Type B pancreatic cell (in vitro differentiated cells): ENCODE measurements at regions not wholly inside any gene's neighbourhood (a gene's known extent, or its start where the extent isn't known, plus 50 kb on each side); places are given as distances from the start of the nearest gene placed in this dataset.
A peak's percentile ranks its signal among the peaks of the same experiment; 100 is the strongest.

Experiments
- DNase-seq: peaks from one replicate; pipeline ENCODE4 v3.0.0; 2021; ENCODE audit warnings: mixed read lengths; ENCODE audit not compliant: unreplicated experiment; ENCODE audit errors: extremely low spot score
- H3K27ac Mint-ChIP-seq: 2 replicates; pipeline ENCODE4 v1.8.0; 2021; ENCODE audit warnings: mild to moderate bottlenecking, mixed read lengths
- H3K27me3 Mint-ChIP-seq: 2 replicates; pipeline ENCODE4 v1.8.0; 2021; ENCODE audit warnings: mixed read lengths
- H3K36me3 Mint-ChIP-seq: 2 replicates; pipeline ENCODE4 v1.8.0; 2021; ENCODE audit warnings: mixed read lengths
- H3K4me1 Mint-ChIP-seq: one replicate; pipeline ENCODE4 v1.8.0; 2021; ENCODE audit warnings: mixed read lengths; ENCODE audit not compliant: unreplicated experiment
- H3K4me3 Mint-ChIP-seq: 2 replicates; pipeline ENCODE4 v1.8.0; 2021; ENCODE audit warnings: mild to moderate bottlenecking, mixed read lengths
- H3K9me3 Mint-ChIP-seq: 2 replicates; pipeline ENCODE4 v1.8.0; 2021; ENCODE audit warnings: mixed read lengths
- CTCF ChIP-seq: fragments of 200-600 bp; sonication (generic); conservative IDR thresholded peaks from 2 replicates; pipeline ENCODE4 v1.5.0; 2021; ENCODE audit warnings: antibody characterized with exemption, mild to moderate bottlenecking

- H3K4me3 Mint-ChIP-seq = no peak overlapping the region
- no peak for DNase-seq
- no peaks in the 10 kb centered on the region for H3K36me3 Mint-ChIP-seq
- no peak for TF ChIP-seq CTCF
- peaks cover 14% of the 10 kb centered on the region for H3K4me1 Mint-ChIP-seq
- H3K9me3 Mint-ChIP-seq = peaks cover 6% of the 10 kb centered on the region
- no peak overlapping the region for H3K27ac Mint-ChIP-seq
- H3K27me3 Mint-ChIP-seq = no peaks in the 10 kb centered on the region
Measured at GRCh38 chr5:58274191-58274590, 185.7 kb downstream of the PLK2 start.

- H3K27me3 Mint-ChIP-seq = no peaks in the 10 kb centered on the region
- no peaks in the 10 kb centered on the region for H3K36me3 Mint-ChIP-seq
- peaks cover 11% of the 10 kb centered on the region for H3K9me3 Mint-ChIP-seq
- H3K4me1 Mint-ChIP-seq = peaks cover 14% of the 10 kb centered on the region
- peak overlapping the region; percentile 24 for H3K4me3 Mint-ChIP-seq
- H3K27ac Mint-ChIP-seq = peak overlapping the region; percentile 81
- TF ChIP-seq CTCF = no peak
- no peak for DNase-seq
Measured at GRCh38 chr5:58273711-58274110, 186.2 kb downstream of the PLK2 start.

- Mint-ChIP-seq H3K27me3 (no peaks in the 10 kb centered on the region), H3K9me3 (peaks cover 5% of the 10 kb centered on the region), H3K4me1 (peaks cover 6% of the 10 kb centered on the region), H3K36me3 (no peaks in the 10 kb centered on the region), H3K27ac (no peak overlapping the region), H3K4me3 (no peak overlapping the region)
- no peak for DNase-seq
- no peak for TF ChIP-seq CTCF
Measured at GRCh38 chr5:58268268-58268667, 191.6 kb downstream of the PLK2 start.

- Mint-ChIP-seq H3K36me3 (no peaks in the 10 kb centered on the region), H3K4me1 (no peaks in the 10 kb centered on the region), H3K4me3 (no peak overlapping the region), H3K27me3 (no peaks in the 10 kb centered on the region), H3K27ac (no peak overlapping the region), H3K9me3 (peaks cover 5% of the 10 kb centered on the region)
- no peak for DNase-seq
- TF ChIP-seq CTCF = no peak
Measured at GRCh38 chr5:58266402-58266801, 193.5 kb downstream of the PLK2 start.

GRCh38 chr5:58265246-58265930, 194.5 kb downstream of the PLK2 start:
- no peak overlapping the region for H3K4me3 Mint-ChIP-seq
- no peak for TF ChIP-seq CTCF
- H3K27ac Mint-ChIP-seq = no peak overlapping the region
- peaks cover 5% of the 10 kb centered on the region for H3K9me3 Mint-ChIP-seq
- H3K27me3 Mint-ChIP-seq = no peaks in the 10 kb centered on the region
- no peak for DNase-seq
- H3K36me3 Mint-ChIP-seq = no peaks in the 10 kb centered on the region
- no peaks in the 10 kb centered on the region for H3K4me1 Mint-ChIP-seq
